Smooth muscle cell (in vitro differentiated cells): ENCODE measurements at regions not wholly inside any gene's neighbourhood (a gene's known extent, or its start where the extent isn't known, plus 50 kb on each side); places are given as distances from the start of the nearest gene placed in this dataset.

ENCODE experiments used
- DNase-seq: peaks from one replicate; lab custom pipeline; 2025; ENCODE audit not compliant: unreplicated experiment; lab: John Stamatoyannopoulos, UW
- H2AFZ ChIP-seq: fragments of 200-600 bp; sonication (generic); 2 replicates; pipeline ENCODE4 v1.6.0; 2016; ENCODE audit warnings: antibody characterized with exemption, low read depth, mild to moderate bottlenecking
- H3F3A ChIP-seq: fragments of 200-600 bp; sonication (generic); 2 replicates; pipeline ENCODE4 v1.6.0; 2017; ENCODE audit warnings: antibody characterized with exemption, low read depth
- H3K27ac ChIP-seq: fragments of 200-600 bp; sonication (generic); 2 replicates; pipeline ENCODE4 v1.5.1; 2016; ENCODE audit warnings: low read depth, mild to moderate bottlenecking
- H3K27me3 ChIP-seq: fragments of 200-600 bp; sonication (generic); 2 replicates; pipeline ENCODE4 v1.6.1; 2016; ENCODE audit warnings: low read depth, mild to moderate bottlenecking
- H3K36me3 ChIP-seq: fragments of 200-600 bp; sonication (generic); 2 replicates; pipeline ENCODE4 v1.5.1; 2016; ENCODE audit warnings: low read depth
- H3K4me1 ChIP-seq: fragments of 200-600 bp; sonication (generic); 2 replicates; pipeline ENCODE4 v1.5.1; 2016; ENCODE audit warnings: low read depth
- H3K4me2 ChIP-seq: fragments of 200-600 bp; sonication (generic); 2 replicates; pipeline ENCODE4 v1.6.0; 2016; ENCODE audit warnings: mild to moderate bottlenecking
- H3K4me3 ChIP-seq: fragments of 200-600 bp; sonication (generic); 2 replicates; pipeline ENCODE4 v1.5.1; 2016; ENCODE audit warnings: mild to moderate bottlenecking
- H3K79me2 ChIP-seq: fragments of 200-600 bp; sonication (generic); 2 replicates; pipeline ENCODE4 v1.6.0; 2016; ENCODE audit warnings: low read depth, mild to moderate bottlenecking
- H3K9ac ChIP-seq: fragments of 200-600 bp; sonication (generic); 2 replicates; pipeline ENCODE4 v1.6.0; 2016; ENCODE audit warnings: low read depth
- H3K9me3 ChIP-seq: fragments of 200-600 bp; sonication (generic); replicated peaks from 2 replicates; pipeline ENCODE4 v1.5.1; 2016; ENCODE audit warnings: low read depth
- H4K20me1 ChIP-seq: fragments of 200-600 bp; sonication (generic); 2 replicates; pipeline ENCODE4 v1.6.0; 2016; ENCODE audit warnings: low read depth
- CTCF ChIP-seq: fragments of 200-600 bp; sonication (generic); IDR thresholded peaks from 2 replicates; pipeline ENCODE4 v1.5.1; 2017; ENCODE audit warnings: borderline replicate concordance, mild to moderate bottlenecking, antibody characterized with exemption; ENCODE audit not compliant: insufficient read depth, poor library complexity, severe bottlenecking
- WGBS: methylation state at CpG from one replicate; pipeline ENCODE4 v1.1.7; 2016; ENCODE audit warnings: low lambda C conversion rate; 5-methylcytosine and 5-hydroxymethylcytosine counted together

- H2AFZ ChIP-seq, result no peak overlapping the region
- no peak overlapping the region for H3K4me3 ChIP-seq
- no peak for TF ChIP-seq CTCF
- no peaks in the 10 kb centered on the region for H4K20me1 ChIP-seq
- WGBS, result 99% methylated on average over 2 of the region's 2 CpGs
- H3K9me3 ChIP-seq, result no peaks in the 10 kb centered on the region
- no peaks in the 10 kb centered on the region for H3K36me3 ChIP-seq
- no peak overlapping the region for H3K9ac ChIP-seq
- no peaks in the 10 kb centered on the region for H3K27me3 ChIP-seq
- no peaks in the 10 kb centered on the region for H3K79me2 ChIP-seq
- no peak overlapping the region for H3K27ac ChIP-seq
- no peak overlapping the region for H3K4me2 ChIP-seq
- H3K4me1 ChIP-seq, result no peaks in the 10 kb centered on the region
- no peak for DNase-seq
- H3F3A ChIP-seq, result no peaks in the 10 kb centered on the region
Measured at GRCh38 chr4:104879854-104880253, 266.8 kb upstream of the TET2 start.

GRCh38 chr4:104881136-104881886 is 265.4 kb upstream of the TET2 start:
- Histone ChIP-seq H3K9me3 (no peaks in the 10 kb centered on the region), H3K79me2 (no peaks in the 10 kb centered on the region), H3K4me2 (no peak overlapping the region), H3K27me3 (no peaks in the 10 kb centered on the region), H3K9ac (no peak overlapping the region), H3K4me1 (no peaks in the 10 kb centered on the region), H3K4me3 (no peak overlapping the region), H3F3A (no peaks in the 10 kb centered on the region), H2AFZ (no peak overlapping the region), H4K20me1 (no peaks in the 10 kb centered on the region), H3K27ac (no peak overlapping the region), H3K36me3 (no peaks in the 10 kb centered on the region)
- TF ChIP-seq CTCF, result no peak
- DNase-seq, result no peak
- WGBS, result 78% methylated on average over 1 of the region's 1 CpG

GRCh38 chr4:104890598-104891275 is 255.9 kb upstream of the TET2 start:
- Histone ChIP-seq H4K20me1 (no peaks in the 10 kb centered on the region), H3K27ac (no peak overlapping the region), H3K4me3 (no peak overlapping the region), H2AFZ (no peak overlapping the region), H3K4me1 (no peaks in the 10 kb centered on the region), H3K9ac (no peak overlapping the region), H3F3A (no peaks in the 10 kb centered on the region), H3K9me3 (no peaks in the 10 kb centered on the region), H3K36me3 (no peaks in the 10 kb centered on the region), H3K79me2 (no peaks in the 10 kb centered on the region), H3K4me2 (no peak overlapping the region), H3K27me3 (peaks cover 4% of the 10 kb centered on the region)
- no peak for TF ChIP-seq CTCF
- no peak for DNase-seq
- 49% methylated on average over 2 of the region's 2 CpGs for WGBS
